ENCODE measurements at regions not wholly inside any gene's neighbourhood (a gene's known extent, or its start where the extent isn't known, plus 50 kb on each side); places are given as distances from the start of the nearest gene placed in this dataset.

DNA sequence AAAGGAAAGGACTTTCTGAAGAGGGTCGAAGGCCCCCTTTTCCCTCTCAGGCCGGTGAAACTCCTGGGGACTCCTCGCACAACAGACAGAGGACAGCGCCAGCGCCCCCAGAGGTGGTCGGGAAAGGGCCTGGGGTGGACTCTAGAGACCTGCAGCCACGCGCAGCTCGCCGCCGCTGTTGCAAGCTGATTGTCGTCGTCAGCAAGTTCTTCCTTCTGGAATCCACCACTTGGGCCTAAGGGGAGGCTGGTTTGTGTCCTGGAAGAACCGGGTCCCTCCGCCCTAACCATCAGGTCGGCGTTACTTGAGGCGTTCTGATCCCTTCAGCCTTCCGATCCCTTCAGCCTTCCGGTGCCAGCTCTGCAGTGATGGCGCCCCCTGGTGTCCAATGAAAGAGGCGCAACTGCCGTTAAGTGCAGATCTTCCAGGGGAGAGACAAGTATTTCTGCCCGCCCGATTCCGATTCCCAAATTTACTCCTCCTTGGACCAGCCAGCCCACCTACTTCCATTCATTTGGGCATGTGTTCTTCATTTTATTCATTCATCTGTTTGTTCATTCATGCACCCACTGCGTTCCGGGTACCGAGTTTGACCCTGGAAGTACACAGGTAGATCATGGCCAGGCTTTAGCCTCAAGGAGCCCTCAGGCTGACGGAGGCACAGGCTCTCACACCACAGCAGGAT, 77.2 kb upstream of the SLC6A11 start:
- Histone ChIP-seq H3K4me3 (ENCODE audit: low read length in 3 of 3) (peak overlapping the region; percentile 30 to 52 (median 33)), H3K27me3 (ENCODE audit: control insufficient read depth, insufficient read depth, low read length) (no peaks in the 10 kb centered on the region), H3K36me3 (ENCODE audit: control insufficient read depth in 2 of 3, insufficient read depth in 3 of 3, low read length in 3 of 3) (no peaks in the 10 kb centered on the region), H3K9me3 (ENCODE audit: control insufficient read depth in 2 of 3, insufficient read depth in 1 of 3, low read length in 3 of 3) (peaks cover 0 to 6% (median 0%) of the 10 kb centered on the region in 3 donors), H3K27ac (ENCODE audit: low read depth in 2 of 2, low read length in 2 of 2) (no peak overlapping the region), H3K9ac (ENCODE audit: low read length in 3 of 3) (peak overlapping the region in 1 of 3 donors; percentile 24), H3K4me1 (ENCODE audit: control insufficient read depth in 2 of 3, insufficient read depth in 2 of 3, low read depth in 1 of 3, low read length in 3 of 3) (peaks cover 0 to 2% (median 0%) of the 10 kb centered on the region in 3 donors)
- FAIRE-seq (no peak), DNase-seq (peak; percentile 76 to 88 (median 81))
- TF ChIP-seq, protein P1, sequence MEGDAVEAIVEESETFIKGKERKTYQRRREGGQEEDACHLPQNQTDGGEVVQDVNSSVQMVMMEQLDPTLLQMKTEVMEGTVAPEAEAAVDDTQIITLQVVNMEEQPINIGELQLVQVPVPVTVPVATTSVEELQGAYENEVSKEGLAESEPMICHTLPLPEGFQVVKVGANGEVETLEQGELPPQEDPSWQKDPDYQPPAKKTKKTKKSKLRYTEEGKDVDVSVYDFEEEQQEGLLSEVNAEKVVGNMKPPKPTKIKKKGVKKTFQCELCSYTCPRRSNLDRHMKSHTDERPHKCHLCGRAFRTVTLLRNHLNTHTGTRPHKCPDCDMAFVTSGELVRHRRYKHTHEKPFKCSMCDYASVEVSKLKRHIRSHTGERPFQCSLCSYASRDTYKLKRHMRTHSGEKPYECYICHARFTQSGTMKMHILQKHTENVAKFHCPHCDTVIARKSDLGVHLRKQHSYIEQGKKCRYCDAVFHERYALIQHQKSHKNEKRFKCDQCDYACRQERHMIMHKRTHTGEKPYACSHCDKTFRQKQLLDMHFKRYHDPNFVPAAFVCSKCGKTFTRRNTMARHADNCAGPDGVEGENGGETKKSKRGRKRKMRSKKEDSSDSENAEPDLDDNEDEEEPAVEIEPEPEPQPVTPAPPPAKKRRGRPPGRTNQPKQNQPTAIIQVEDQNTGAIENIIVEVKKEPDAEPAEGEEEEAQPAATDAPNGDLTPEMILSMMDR (IDR thresholded peaks at IDR 0.05; ENCODE audit: borderline replicate concordance, extremely low read depth, insufficient read depth), result peak; percentile 84
- intact Hi-C loops (cut with DNase I), result loop anchor here (5.0 kb wide), 1 partner anchor 392 kb away; no protein-coding TSS in a partner anchor

DNA sequence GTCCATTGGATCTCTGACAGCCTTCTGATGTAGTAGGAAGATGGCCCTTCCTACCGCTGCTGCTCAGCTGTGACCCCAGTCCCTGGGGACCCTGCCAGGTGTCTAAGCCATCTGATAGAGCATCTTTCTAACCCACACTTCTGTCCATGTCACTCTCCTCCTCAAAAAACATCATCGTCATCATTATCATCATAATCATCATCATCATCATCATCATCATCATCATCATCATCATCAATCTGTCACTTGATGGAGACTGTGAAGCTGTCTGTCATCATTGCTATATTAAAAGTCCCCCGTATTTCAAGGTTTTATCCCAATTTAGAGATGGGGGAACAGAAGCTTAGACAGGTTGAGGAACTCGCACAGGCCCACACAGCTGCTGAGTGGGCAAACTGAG, 75.1 kb upstream of the SLC6A11 start:
- Histone ChIP-seq H3K9me3 (ENCODE audit: control insufficient read depth in 2 of 3, insufficient read depth in 1 of 3, low read length in 3 of 3) (no peaks in the 10 kb centered on the region), H3K27ac (ENCODE audit: low read depth in 2 of 2, low read length in 2 of 2) (no peak overlapping the region), H3K4me3 (ENCODE audit: low read length in 3 of 3) (no peak overlapping the region), H3K36me3 (ENCODE audit: control insufficient read depth in 2 of 3, insufficient read depth in 3 of 3, low read length in 3 of 3) (no peaks in the 10 kb centered on the region), H3K4me1 (ENCODE audit: control insufficient read depth in 2 of 3, insufficient read depth in 2 of 3, low read depth in 1 of 3, low read length in 3 of 3) (peaks cover 0 to 2% (median 0%) of the 10 kb centered on the region in 3 donors), H3K9ac (ENCODE audit: low read length in 3 of 3) (no peak overlapping the region), H3K27me3 (ENCODE audit: control insufficient read depth, insufficient read depth, low read length) (no peaks in the 10 kb centered on the region)
- FAIRE-seq, result no peak
- TF ChIP-seq, protein P1 (IDR thresholded peaks at IDR 0.05; ENCODE audit: borderline replicate concordance, extremely low read depth, insufficient read depth), result no peak
- intact Hi-C loops (cut with DNase I), result no loop called here
- no peak for DNase-seq

DNA sequence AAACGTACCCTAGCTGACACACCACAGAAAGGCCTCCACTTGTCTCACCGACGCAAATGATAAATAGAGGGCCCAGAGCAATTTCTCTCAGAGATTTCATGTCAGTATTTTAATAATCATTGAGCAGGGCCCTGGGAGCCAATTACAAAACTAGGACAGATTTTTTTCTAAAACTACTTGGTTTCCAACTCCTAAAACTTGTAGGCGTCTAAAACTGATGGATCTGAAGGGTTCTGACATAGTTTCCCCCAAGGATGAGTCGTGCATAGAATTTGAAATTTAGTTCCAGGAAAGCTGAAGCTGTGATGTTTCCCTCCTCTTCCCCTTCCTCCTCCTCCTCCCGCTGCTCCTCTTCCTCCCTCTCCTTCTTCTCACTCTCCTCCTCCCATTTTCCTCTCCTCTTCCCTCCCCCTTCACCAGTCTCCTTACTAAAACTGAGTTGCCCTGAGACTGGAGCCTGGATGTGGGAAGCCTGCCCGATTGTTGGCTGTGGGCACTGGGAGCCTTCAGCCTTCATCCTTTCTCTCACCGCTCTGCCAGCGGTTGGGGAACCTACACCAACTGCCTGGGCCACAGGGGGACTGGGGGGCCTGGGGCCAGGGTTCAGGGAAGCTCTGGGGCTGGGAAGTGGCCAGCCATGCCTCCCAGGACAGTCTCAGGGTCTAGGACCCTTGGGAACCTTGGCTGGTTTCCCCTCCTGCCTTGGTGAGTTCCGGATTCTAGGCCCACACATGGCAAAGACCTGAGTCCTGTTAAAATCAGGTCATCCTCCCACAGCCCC, 73.9 kb upstream of the SLC6A11 start:
- Histone ChIP-seq H3K4me3 (ENCODE audit: low read length in 3 of 3) (no peak overlapping the region), H3K4me1 (ENCODE audit: control insufficient read depth in 2 of 3, insufficient read depth in 2 of 3, low read depth in 1 of 3, low read length in 3 of 3) (peaks cover 0 to 2% (median 0%) of the 10 kb centered on the region in 3 donors), H3K27me3 (ENCODE audit: control insufficient read depth, insufficient read depth, low read length) (no peaks in the 10 kb centered on the region), H3K9me3 (ENCODE audit: control insufficient read depth in 2 of 3, insufficient read depth in 1 of 3, low read length in 3 of 3) (no peaks in the 10 kb centered on the region), H3K27ac (ENCODE audit: low read depth in 2 of 2, low read length in 2 of 2) (no peak overlapping the region), H3K9ac (ENCODE audit: low read length in 3 of 3) (no peak overlapping the region), H3K36me3 (ENCODE audit: control insufficient read depth in 2 of 3, insufficient read depth in 3 of 3, low read length in 3 of 3) (no peaks in the 10 kb centered on the region)
- TF ChIP-seq, protein P1 (IDR thresholded peaks at IDR 0.05; ENCODE audit: borderline replicate concordance, extremely low read depth, insufficient read depth), result no peak
- no peak for DNase-seq
- no peak for FAIRE-seq
- intact Hi-C loops (cut with DNase I), result no loop called here

Measured in kidney (tissue), 13 donors.